Fibroblast of skin of scalp (primary cell): ENCODE measurements at regions not wholly inside any gene's neighbourhood (a gene's known extent, or its start where the extent isn't known, plus 50 kb on each side); places are given as distances from the start of the nearest gene placed in this dataset.

Experiments used
- DNase-seq: peaks from one replicate; pipeline ENCODE4 v3.0.0-alpha.2; 2013

GRCh38 chr7:41336455-41336952, 366.4 kb downstream of the INHBA start:
- no peak for DNase-seq

DNA sequence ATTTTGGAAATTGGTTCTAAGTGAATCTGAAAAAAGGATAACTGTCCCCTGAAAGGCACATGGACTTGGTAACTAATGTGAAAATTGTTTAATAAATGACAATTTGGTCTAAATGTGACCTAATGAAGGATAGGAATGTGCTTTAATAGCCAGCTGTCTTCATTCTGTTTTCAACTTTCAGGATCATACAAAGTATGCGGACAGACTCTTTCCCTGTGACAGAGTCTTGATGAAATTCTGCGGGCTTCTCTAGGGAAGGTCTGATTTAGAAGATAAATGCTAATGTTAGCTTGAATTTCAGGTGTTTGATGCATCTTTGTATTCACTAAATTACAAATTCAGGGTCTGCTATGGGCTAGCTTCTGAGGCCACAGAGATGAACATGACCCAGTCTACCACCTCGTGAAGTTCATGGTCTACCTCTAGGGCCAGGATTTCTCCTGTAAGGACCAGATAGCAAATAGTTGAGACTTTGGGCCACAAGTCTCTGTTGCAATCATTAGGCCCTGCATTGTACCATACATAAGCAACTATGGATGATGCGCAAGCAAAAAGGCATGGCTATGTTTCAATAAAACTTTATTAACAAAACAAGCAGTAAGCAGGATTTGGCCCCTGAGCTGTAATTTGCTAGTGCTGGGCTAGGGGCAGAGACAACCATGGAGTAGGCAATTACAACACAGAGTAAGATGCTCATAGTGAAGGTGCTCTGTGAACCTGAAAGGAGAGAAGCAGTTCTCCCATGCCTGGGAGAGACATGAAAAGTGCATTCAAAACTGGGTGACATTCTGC, 368.6 kb downstream of the INHBA start:
- no peak for DNase-seq

DNA sequence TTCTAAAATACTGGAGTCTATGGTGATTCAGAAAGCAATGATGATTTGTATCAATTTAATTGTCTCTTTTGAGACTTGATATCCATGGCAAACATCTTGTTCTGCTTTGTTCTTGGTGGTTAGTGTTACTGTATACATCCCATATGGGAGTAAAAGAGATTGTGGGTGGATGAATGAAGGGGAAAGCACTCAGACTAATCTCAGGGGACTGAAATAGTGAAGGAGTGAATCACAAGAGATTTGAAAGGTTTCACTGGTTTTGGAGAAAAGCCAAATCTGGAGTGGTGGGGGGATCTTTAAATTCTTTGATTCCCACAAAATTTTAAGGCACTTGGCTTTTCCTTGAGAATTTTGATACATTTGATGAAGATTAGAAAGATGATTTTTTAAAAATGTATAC, 369.4 kb downstream of the INHBA start:
- peak; percentile 97 for DNase-seq

DNA sequence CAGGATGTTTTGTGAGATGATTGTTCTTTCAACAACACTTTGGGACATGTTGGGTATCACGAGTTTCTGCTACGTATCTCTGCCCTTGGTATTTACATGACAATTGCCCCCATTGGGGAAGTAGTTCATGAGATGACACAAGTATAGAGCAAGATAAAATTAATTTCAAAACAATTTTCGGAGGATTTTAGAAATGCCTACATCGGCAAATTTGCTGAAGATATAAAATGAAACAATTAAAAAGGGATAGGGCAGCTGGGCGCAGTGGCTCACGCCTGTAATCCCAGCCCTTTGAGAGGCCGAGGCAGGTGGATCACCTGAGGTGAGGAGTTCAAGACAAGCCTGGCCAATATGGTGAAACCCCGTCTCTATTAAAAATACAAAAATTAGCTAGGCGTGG, 371.7 kb downstream of the INHBA start:
- no peak for DNase-seq

GRCh38 chr7:41328544-41328943, 374.3 kb downstream of the INHBA start:
- peak; percentile 46 for DNase-seq

DNA sequence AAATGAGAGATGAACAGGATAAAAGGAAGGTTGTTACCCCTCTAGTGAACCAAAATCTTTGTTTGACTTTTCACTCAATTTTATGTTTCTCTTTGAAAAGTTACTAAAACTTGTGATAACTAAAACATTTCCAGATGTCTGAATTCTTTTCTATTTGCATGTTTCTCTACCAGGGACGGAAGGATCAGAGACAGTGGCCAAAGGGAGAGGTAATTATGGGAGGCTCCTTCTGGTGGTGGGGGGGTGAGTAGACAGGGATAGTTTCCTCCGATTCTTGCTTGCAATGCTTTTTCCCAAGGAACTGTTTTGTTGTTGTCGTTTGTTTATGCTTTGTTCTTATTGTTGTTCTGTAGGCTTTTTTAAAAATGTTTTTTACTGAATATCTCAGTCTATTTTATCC, 374.8 kb downstream of the INHBA start:
- DNase-seq: peak; percentile 30

DNA sequence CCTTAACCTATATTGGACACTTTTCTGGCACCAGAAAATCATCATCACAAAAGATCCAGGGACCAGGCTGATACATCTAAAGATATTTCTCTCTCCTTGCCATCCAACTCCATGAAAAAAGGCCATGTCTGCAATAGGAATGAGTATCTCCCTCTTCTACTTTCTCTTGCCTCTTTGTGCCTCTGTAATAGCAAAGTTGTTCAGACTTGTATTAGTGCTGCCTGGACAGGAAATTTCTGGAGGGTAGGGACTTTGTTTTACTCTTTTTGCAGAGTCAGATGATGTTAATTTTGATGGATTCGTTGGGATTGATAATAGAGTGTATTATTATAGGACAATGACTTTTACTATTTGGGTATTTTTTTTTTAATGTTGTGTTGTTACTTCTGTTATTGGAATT, 376.3 kb downstream of the INHBA start:
- DNase-seq: no peak

GRCh38 chr7:41323806-41324205, 379.1 kb downstream of the INHBA start:
- DNase-seq: peak; percentile 69

DNA sequence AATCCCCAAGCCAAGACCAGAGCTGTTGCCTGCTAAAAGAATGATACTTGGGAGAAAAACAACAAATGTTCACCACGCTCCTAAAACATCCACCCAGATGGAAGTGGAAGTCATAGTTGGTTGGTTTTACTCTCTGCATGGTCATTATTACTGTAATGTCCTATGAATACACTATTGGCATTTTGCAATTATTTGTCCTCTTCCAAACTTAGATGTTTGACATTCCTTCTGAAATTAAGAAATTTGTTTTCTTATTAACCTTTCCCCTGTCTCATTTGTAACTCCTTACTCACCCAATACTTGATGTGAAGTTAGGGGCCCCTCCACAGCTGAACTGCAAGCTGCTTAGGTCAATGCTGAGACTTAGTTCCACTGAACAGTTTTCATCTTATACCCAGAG, 383.3 kb downstream of the INHBA start:
- DNase-seq: peak; percentile 58

DNA sequence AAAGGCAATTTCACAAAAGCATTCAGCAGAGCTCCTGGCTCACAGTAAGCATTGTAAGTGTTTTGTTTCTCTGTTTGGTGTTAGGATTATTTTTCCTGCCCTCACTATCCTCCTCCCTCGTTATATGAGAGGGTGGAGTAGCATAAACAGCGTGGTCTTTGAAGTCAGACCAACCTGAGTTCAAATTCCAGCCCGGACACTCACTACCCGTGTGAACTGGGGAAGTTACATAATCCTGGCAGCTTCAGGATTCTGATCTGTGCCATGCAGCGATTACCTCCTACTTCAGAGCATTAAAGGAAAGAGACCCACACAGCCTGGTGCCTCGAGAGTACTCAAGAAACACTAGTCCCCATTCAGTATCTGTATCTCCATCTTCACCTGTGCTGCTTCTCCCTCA, 386.5 kb downstream of the INHBA start:
- DNase-seq: no peak

GRCh38 chr7:41315764-41316163, 387.1 kb downstream of the INHBA start:
- DNase-seq: no peak

- no peak for DNase-seq
Observed at GRCh38 chr7:41313171-41313570, 389.7 kb downstream of the INHBA start.

DNA sequence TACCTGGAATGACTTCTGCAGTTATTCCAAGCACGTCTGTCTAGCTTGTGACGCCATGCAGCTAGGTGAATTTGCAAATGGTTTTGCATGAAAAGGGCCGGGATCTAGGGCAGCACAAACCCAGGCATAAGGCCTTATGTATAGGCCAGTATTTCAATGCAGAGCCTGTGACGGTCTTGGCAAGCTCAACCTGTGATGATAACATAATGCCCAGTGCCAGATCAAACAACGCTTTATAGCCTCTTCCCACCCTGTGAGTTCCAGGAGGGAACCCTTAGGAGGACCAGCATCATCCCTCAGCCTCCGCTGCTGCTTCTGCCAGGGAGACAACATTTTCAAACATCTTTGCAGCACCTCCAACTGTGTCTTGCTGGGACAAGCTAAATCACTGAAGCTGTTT, 390.7 kb downstream of the INHBA start:
- DNase-seq: no peak

GRCh38 chr7:41311301-41311700, 391.6 kb downstream of the INHBA start:
- DNase-seq: no peak

DNA sequence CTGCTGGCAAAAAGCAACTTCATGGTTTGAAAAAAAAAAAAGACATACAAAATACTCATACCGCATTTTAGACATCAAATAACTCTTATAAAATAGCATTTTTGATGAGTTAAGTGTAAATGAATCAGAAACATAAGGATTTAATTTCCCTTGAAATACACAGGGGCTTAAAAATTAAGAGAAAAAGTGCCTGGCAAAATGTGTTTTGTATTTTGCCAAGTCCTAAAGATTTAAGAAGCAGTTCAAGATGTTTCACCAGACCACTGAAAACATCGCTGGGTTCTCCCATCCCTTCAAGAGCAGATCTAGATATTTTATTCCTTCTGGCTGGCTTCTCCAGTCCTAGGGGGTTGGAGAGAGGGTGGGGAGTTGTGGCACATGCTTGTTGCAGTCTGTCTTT, 396.4 kb downstream of the INHBA start:
- DNase-seq: peak; percentile 23

DNA sequence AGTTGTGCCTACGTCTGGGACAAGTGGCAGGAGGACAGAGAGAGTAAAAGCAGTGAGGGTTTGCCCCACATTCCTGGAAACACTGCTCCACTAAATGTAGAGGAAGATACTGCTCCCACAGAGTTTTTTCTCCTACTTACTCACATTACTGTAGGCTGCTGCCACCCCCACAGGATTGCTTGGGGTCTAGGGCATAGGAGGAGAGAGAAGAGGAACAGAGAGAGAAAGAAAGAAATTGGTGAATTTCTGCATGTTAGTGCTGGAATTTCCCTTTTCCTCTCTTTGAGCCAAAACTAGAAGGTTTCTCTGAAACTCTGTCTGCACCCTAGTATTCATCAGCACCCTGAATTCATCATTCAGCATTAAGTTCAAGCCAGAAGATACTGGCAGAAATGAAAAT, 397.9 kb downstream of the INHBA start:
- no peak for DNase-seq

- no peak for DNase-seq
Observed at GRCh38 chr7:41303709-41304108, 399.2 kb downstream of the INHBA start.

- DNase-seq: peak; percentile 21
Observed at GRCh38 chr7:41298409-41298808, 404.5 kb downstream of the INHBA start.

GRCh38 chr7:41297166-41297565, 405.7 kb downstream of the INHBA start:
- peak; percentile 66 for DNase-seq

- DNase-seq: no peak
Observed at GRCh38 chr7:41295455-41295815, 407.5 kb downstream of the INHBA start.

GRCh38 chr7:41294556-41295454, 408.1 kb downstream of the INHBA start:
- no peak for DNase-seq

DNA sequence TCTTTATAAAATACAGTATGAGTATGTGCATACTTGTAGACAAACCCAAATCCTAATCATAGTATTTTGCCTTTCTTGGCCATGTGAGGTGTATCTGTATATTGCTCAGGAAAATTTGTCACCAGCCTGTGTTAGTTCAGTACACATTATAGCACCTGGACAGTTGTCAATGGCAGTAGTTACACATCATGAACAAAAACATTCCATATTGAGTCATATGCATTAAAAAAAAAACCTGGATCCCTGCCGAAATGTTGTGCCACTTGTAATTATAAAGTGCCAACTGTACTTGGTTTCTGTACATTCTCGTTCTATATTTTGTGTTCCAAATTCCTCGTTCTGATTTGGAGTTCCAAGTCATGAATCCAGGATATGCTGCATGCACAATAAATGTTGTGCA, 410.4 kb downstream of the INHBA start:
- no peak for DNase-seq

DNA sequence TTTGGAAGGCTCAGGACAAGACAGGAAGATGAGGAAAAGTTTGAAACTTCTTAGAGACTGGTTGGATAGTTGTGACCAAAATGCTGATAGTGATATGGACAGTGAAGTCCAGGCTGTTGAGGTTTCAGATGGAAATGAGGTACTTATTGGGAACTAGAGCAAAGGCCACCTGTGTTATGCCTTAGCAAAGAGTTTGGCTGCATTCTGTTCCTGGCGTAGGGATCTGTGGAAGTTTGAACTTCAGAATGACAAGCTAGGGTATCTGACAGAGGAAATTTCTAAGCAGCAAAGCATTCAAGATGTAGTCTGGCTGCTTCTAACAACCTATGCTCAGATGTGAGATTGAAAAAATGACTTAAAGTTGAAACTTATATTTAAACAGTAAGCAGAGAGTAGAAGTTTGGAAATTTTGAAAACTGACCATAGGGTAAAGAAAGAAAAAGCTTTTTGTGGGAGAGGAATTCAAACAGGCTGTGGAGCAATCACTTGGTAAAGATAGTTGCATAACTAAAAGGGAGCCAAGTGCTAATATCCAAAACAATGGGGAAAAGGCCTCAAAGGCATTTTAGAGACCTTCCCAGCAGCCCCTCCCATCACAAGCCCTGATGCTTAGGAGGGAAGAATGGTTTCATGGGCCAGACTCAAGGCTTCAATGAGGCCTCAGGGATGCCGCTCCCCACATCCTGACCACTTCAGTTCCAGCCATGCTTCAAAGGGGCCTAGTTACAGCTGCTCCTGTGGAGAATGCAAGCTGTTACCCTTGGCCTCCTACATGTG, 415.1 kb downstream of the INHBA start:
- DNase-seq: no peak
